WTC11 (cell line): ENCODE measurements at regions not wholly inside any gene's neighbourhood (a gene's known extent, or its start where the extent isn't known, plus 50 kb on each side); places are given as distances from the start of the nearest gene placed in this dataset.
"Not testable (repeated sequence)": the region's sequence is repeated elsewhere in the genome, so short reads cannot be mapped to it uniquely, and the experiment has no call there.

ENCODE experiments used
- ATAC-seq: fragments of 200-7000 bp; cut with Tn5 transposase; 2 replicates; pipeline ENCODE4 v1.10.0; 2021; ENCODE audit warnings: mild to moderate bottlenecking, moderate library complexity
- CTCF ChIA-PET: fragments of 300-600 bp; sonication (Branson Sonifier 250); formaldehyde crosslinking; loops from one replicate; lab custom pipeline; 2021; ENCODE audit warnings: antibody characterized with exemption; lab: Charles Lee
- POLR2A ChIA-PET: fragments of 350-600 bp; sonication (Branson Sonifier 250); formaldehyde crosslinking; loops from one replicate; lab custom pipeline; 2021; ENCODE audit warnings: antibody characterized with exemption; lab: Charles Lee
- DNase-seq: peaks from one replicate; pipeline ENCODE4 v3.0.0; 2021; ENCODE audit warnings: low spot score
- H3K27ac Mint-ChIP-seq: 2 replicates; pipeline ENCODE4 v1.8.0; 2021; ENCODE audit warnings: mixed read lengths
- H3K27me3 Mint-ChIP-seq: 2 replicates; pipeline ENCODE4 v1.8.0; 2021; ENCODE audit warnings: low read depth, mild to moderate bottlenecking, moderate library complexity, mixed read lengths
- H3K36me3 Mint-ChIP-seq: 2 replicates; pipeline ENCODE4 v1.8.0; 2021; ENCODE audit warnings: mixed read lengths
- H3K4me1 Mint-ChIP-seq: 2 replicates; pipeline ENCODE4 v1.8.0; 2022; ENCODE audit warnings: mixed read lengths
- H3K4me3 Mint-ChIP-seq: 2 replicates; pipeline ENCODE4 v1.8.0; 2021; ENCODE audit warnings: mild to moderate bottlenecking, moderate library complexity, mixed read lengths
- H3K9me3 Mint-ChIP-seq: 2 replicates; pipeline ENCODE4 v1.8.0; 2021; ENCODE audit warnings: mixed read lengths
- CBFB ChIP-seq: sonication (generic); formaldehyde crosslinking; IDR thresholded peaks from 2 replicates; pipeline ENCODE4 v1.8.1; 2022; ENCODE audit warnings: mild to moderate bottlenecking, low read depth, missing genetic modification reagents
- ETV6 ChIP-seq: sonication (generic); formaldehyde crosslinking; IDR thresholded peaks from 2 replicates; pipeline ENCODE4 v1.8.1; 2022; ENCODE audit warnings: mild to moderate bottlenecking, missing genetic modification reagents
- GTF2I ChIP-seq: fragments of 250-450 bp; sonication (Bioruptor Pico); conservative IDR thresholded peaks from 2 replicates; pipeline ENCODE4 v1.4.0; 2021; ENCODE audit warnings: mild to moderate bottlenecking
- JUN ChIP-seq: sonication (generic); formaldehyde crosslinking; IDR thresholded peaks from 2 replicates; pipeline ENCODE4 v1.8.0; 2023; ENCODE audit warnings: mild to moderate bottlenecking, missing genetic modification reagents
- KAT7 ChIP-seq: sonication (generic); formaldehyde crosslinking; IDR thresholded peaks from 2 replicates; pipeline ENCODE4 v1.8.1; 2023; ENCODE audit warnings: missing genetic modification reagents, mild to moderate bottlenecking, borderline replicate concordance
- NFATC4 ChIP-seq: fragments of 250-450 bp; sonication (Bioruptor Pico); IDR thresholded peaks from 2 replicates; pipeline ENCODE4 v1.9.0; 2021; ENCODE audit warnings: mild to moderate bottlenecking
- NFE2L1 ChIP-seq: sonication (generic); formaldehyde crosslinking; IDR thresholded peaks from 2 replicates; pipeline ENCODE4 v1.8.1; 2023; ENCODE audit warnings: missing genetic modification reagents
- NR3C1 ChIP-seq: sonication (generic); formaldehyde crosslinking; conservative IDR thresholded peaks from 2 replicates; pipeline ENCODE4 v1.8.1; 2023; ENCODE audit warnings: low read depth, mild to moderate bottlenecking, missing genetic modification reagents
- TEAD4 ChIP-seq: sonication (generic); formaldehyde crosslinking; IDR thresholded peaks from 2 replicates; pipeline ENCODE4 v1.8.0; 2022; ENCODE audit warnings: mild to moderate bottlenecking, missing genetic modification reagents
- TP53 ChIP-seq: sonication (generic); formaldehyde crosslinking; IDR thresholded peaks from 2 replicates; pipeline ENCODE4 v1.8.1; 2023; ENCODE audit warnings: mild to moderate bottlenecking, missing genetic modification reagents
- USF2 ChIP-seq: sonication (generic); formaldehyde crosslinking; IDR thresholded peaks from 2 replicates; pipeline ENCODE4 v1.8.1; 2023; ENCODE audit warnings: mild to moderate bottlenecking, missing genetic modification reagents, moderate library complexity
- ZBTB21 ChIP-seq: sonication (generic); formaldehyde crosslinking; IDR thresholded peaks from 2 replicates; pipeline ENCODE4 v1.8.1; 2023; ENCODE audit warnings: mild to moderate bottlenecking, missing genetic modification reagents, borderline replicate concordance
- ZNF121 ChIP-seq: sonication (generic); formaldehyde crosslinking; IDR thresholded peaks from 2 replicates; pipeline ENCODE4 v1.8.0; 2023; ENCODE audit warnings: missing genetic modification reagents
- TF ChIP-seq, protein P1 (sequence below): sonication (generic); formaldehyde crosslinking; IDR thresholded peaks from 2 replicates; pipeline ENCODE4 v1.8.1; 2023; ENCODE audit warnings: mild to moderate bottlenecking, missing genetic modification reagents
- TF ChIP-seq, protein P2 (sequence below): fragments of 250-450 bp; sonication (Bioruptor Pico); IDR thresholded peaks from 2 replicates; pipeline ENCODE4 v1.9.0; 2021; ENCODE audit warnings: mild to moderate bottlenecking, borderline replicate concordance
- TF ChIP-seq, protein P3 (sequence below): sonication (generic); formaldehyde crosslinking; IDR thresholded peaks from 2 replicates; pipeline ENCODE4 v1.8.1; 2022; ENCODE audit warnings: mild to moderate bottlenecking, moderate library complexity, missing genetic modification reagents
- TF ChIP-seq, protein P4 (sequence below): sonication (generic); formaldehyde crosslinking; IDR thresholded peaks from 2 replicates; pipeline ENCODE4 v1.8.1; 2022; ENCODE audit warnings: low read depth, missing genetic modification reagents, borderline replicate concordance
- TF ChIP-seq, protein P5 (sequence below): sonication (generic); formaldehyde crosslinking; IDR thresholded peaks from 2 replicates; pipeline ENCODE4 v1.8.1; 2023; ENCODE audit warnings: mild to moderate bottlenecking, missing genetic modification reagents

- POLR2A ChIA-PET = no interaction called here
- Mint-ChIP-seq H3K4me3 (no peak overlapping the region), H3K4me1 (peaks cover 13% of the 10 kb centered on the region), H3K27me3 (no peaks in the 10 kb centered on the region), H3K36me3 (no peaks in the 10 kb centered on the region), H3K27ac (no peak overlapping the region), H3K9me3 (peaks cover 13% of the 10 kb centered on the region)
- CTCF ChIA-PET = no interaction called here
- ATAC-seq = no peak
- DNase-seq = no peak
- TF ChIP-seq ZBTB21 (CRISPR knock-in tag) (no peak), JUN (CRISPR knock-in tag) (no peak)
Measured at GRCh38 chr1:185431612-185432011, 114.6 kb upstream of the IVNS1ABP start.

DNA sequence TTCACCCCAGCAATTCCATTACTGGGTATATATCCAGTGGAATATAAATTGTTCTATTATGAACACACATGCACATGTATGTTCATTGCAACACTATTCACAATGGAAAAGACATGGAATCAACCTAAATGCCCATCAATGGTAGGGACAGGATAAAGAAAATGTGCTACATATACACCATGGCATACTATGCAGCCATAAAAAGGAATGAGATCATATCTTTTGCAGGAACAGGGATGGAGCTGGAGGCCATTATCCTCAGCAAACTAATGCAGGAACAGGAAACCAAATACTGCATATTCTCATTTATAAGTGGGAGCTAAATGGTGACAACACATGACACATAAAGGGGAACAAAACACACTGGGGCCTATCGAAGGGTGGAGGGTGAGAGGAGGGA lies 112.6 kb upstream of the IVNS1ABP start:
- POLR2A ChIA-PET, H3K27me3 Mint-ChIP-seq, DNase-seq, CTCF ChIA-PET, ATAC-seq, H3K36me3 Mint-ChIP-seq, H3K27ac Mint-ChIP-seq, H3K4me3 Mint-ChIP-seq: not testable (repeated sequence)
- Mint-ChIP-seq H3K4me1 (peaks cover 22% of the 10 kb centered on the region), H3K9me3 (peaks cover 13% of the 10 kb centered on the region)

GRCh38 chr1:185427776-185428175 lies 110.7 kb upstream of the IVNS1ABP start:
- DNase-seq = no peak
- CTCF ChIA-PET = no interaction called here
- no peaks in the 10 kb centered on the region for H3K27me3 Mint-ChIP-seq
- TF ChIP-seq KAT7 (CRISPR knock-in tag) (no peak), NFATC4 (CRISPR knock-in tag) (no peak), ZNF121 (CRISPR knock-in tag) (no peak), NR3C1 (no peak), TP53 (CRISPR knock-in tag) (no peak), TEAD4 (no peak), USF2 (CRISPR knock-in tag) (no peak), NFE2L1 (CRISPR knock-in tag) (no peak), GTF2I (CRISPR knock-in tag) (no peak), ETV6 (CRISPR knock-in tag) (no peak), ZBTB21 (CRISPR knock-in tag) (no peak), CBFB (CRISPR knock-in tag) (no peak)
- TF ChIP-seq, protein P1, sequence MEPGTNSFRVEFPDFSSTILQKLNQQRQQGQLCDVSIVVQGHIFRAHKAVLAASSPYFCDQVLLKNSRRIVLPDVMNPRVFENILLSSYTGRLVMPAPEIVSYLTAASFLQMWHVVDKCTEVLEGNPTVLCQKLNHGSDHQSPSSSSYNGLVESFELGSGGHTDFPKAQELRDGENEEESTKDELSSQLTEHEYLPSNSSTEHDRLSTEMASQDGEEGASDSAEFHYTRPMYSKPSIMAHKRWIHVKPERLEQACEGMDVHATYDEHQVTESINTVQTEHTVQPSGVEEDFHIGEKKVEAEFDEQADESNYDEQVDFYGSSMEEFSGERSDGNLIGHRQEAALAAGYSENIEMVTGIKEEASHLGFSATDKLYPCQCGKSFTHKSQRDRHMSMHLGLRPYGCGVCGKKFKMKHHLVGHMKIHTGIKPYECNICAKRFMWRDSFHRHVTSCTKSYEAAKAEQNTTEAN (CRISPR knock-in tag) = no peak
- TF ChIP-seq, protein P2, sequence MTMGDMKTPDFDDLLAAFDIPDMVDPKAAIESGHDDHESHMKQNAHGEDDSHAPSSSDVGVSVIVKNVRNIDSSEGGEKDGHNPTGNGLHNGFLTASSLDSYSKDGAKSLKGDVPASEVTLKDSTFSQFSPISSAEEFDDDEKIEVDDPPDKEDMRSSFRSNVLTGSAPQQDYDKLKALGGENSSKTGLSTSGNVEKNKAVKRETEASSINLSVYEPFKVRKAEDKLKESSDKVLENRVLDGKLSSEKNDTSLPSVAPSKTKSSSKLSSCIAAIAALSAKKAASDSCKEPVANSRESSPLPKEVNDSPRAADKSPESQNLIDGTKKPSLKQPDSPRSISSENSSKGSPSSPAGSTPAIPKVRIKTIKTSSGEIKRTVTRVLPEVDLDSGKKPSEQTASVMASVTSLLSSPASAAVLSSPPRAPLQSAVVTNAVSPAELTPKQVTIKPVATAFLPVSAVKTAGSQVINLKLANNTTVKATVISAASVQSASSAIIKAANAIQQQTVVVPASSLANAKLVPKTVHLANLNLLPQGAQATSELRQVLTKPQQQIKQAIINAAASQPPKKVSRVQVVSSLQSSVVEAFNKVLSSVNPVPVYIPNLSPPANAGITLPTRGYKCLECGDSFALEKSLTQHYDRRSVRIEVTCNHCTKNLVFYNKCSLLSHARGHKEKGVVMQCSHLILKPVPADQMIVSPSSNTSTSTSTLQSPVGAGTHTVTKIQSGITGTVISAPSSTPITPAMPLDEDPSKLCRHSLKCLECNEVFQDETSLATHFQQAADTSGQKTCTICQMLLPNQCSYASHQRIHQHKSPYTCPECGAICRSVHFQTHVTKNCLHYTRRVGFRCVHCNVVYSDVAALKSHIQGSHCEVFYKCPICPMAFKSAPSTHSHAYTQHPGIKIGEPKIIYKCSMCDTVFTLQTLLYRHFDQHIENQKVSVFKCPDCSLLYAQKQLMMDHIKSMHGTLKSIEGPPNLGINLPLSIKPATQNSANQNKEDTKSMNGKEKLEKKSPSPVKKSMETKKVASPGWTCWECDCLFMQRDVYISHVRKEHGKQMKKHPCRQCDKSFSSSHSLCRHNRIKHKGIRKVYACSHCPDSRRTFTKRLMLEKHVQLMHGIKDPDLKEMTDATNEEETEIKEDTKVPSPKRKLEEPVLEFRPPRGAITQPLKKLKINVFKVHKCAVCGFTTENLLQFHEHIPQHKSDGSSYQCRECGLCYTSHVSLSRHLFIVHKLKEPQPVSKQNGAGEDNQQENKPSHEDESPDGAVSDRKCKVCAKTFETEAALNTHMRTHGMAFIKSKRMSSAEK (CRISPR knock-in tag) = no peak
- TF ChIP-seq, protein P3, sequence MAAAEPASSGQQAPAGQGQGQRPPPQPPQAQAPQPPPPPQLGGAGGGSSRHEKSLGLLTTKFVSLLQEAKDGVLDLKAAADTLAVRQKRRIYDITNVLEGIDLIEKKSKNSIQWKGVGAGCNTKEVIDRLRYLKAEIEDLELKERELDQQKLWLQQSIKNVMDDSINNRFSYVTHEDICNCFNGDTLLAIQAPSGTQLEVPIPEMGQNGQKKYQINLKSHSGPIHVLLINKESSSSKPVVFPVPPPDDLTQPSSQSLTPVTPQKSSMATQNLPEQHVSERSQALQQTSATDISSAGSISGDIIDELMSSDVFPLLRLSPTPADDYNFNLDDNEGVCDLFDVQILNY (CRISPR knock-in tag) = no peak
- TF ChIP-seq, protein P4, sequence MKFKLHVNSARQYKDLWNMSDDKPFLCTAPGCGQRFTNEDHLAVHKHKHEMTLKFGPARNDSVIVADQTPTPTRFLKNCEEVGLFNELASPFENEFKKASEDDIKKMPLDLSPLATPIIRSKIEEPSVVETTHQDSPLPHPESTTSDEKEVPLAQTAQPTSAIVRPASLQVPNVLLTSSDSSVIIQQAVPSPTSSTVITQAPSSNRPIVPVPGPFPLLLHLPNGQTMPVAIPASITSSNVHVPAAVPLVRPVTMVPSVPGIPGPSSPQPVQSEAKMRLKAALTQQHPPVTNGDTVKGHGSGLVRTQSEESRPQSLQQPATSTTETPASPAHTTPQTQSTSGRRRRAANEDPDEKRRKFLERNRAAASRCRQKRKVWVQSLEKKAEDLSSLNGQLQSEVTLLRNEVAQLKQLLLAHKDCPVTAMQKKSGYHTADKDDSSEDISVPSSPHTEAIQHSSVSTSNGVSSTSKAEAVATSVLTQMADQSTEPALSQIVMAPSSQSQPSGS (CRISPR knock-in tag) = no peak
- TF ChIP-seq, protein P5, sequence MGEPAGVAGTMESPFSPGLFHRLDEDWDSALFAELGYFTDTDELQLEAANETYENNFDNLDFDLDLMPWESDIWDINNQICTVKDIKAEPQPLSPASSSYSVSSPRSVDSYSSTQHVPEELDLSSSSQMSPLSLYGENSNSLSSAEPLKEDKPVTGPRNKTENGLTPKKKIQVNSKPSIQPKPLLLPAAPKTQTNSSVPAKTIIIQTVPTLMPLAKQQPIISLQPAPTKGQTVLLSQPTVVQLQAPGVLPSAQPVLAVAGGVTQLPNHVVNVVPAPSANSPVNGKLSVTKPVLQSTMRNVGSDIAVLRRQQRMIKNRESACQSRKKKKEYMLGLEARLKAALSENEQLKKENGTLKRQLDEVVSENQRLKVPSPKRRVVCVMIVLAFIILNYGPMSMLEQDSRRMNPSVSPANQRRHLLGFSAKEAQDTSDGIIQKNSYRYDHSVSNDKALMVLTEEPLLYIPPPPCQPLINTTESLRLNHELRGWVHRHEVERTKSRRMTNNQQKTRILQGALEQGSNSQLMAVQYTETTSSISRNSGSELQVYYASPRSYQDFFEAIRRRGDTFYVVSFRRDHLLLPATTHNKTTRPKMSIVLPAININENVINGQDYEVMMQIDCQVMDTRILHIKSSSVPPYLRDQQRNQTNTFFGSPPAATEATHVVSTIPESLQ (CRISPR knock-in tag) = no peak
- POLR2A ChIA-PET = no interaction called here
- H3K9me3 Mint-ChIP-seq = peaks cover 13% of the 10 kb centered on the region
- H3K36me3 Mint-ChIP-seq = no peaks in the 10 kb centered on the region
- H3K4me3 Mint-ChIP-seq = no peak overlapping the region
- no peak overlapping the region for H3K27ac Mint-ChIP-seq
- no peak for ATAC-seq
- peaks cover 22% of the 10 kb centered on the region for H3K4me1 Mint-ChIP-seq
